ENCODE measurements at regions not wholly inside any gene's neighbourhood (a gene's known extent, or its start where the extent isn't known, plus 50 kb on each side); places are given as distances from the start of the nearest gene placed in this dataset.

- TF ChIP-seq, protein P1, sequence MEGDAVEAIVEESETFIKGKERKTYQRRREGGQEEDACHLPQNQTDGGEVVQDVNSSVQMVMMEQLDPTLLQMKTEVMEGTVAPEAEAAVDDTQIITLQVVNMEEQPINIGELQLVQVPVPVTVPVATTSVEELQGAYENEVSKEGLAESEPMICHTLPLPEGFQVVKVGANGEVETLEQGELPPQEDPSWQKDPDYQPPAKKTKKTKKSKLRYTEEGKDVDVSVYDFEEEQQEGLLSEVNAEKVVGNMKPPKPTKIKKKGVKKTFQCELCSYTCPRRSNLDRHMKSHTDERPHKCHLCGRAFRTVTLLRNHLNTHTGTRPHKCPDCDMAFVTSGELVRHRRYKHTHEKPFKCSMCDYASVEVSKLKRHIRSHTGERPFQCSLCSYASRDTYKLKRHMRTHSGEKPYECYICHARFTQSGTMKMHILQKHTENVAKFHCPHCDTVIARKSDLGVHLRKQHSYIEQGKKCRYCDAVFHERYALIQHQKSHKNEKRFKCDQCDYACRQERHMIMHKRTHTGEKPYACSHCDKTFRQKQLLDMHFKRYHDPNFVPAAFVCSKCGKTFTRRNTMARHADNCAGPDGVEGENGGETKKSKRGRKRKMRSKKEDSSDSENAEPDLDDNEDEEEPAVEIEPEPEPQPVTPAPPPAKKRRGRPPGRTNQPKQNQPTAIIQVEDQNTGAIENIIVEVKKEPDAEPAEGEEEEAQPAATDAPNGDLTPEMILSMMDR (IDR thresholded peaks at IDR 0.05) = no peak
- no peak for TF ChIP-seq EZH2phosphoT487 (IDR thresholded peaks at IDR 0.05; ENCODE audit: borderline replicate concordance, low read depth)
- TF ChIP-seq, protein P2, sequence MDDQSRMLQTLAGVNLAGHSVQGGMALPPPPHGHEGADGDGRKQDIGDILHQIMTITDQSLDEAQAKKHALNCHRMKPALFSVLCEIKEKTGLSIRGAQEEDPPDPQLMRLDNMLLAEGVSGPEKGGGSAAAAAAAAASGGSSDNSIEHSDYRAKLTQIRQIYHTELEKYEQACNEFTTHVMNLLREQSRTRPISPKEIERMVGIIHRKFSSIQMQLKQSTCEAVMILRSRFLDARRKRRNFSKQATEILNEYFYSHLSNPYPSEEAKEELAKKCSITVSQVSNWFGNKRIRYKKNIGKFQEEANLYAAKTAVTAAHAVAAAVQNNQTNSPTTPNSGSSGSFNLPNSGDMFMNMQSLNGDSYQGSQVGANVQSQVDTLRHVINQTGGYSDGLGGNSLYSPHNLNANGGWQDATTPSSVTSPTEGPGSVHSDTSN (IDR thresholded peaks at IDR 0.05) = no peak
- TF ChIP-seq RAD21 (IDR thresholded peaks at IDR 0.05; ENCODE audit: low read length) = no peak
- no peak for TF ChIP-seq EP300 (IDR thresholded peaks at IDR 0.05; ENCODE audit: borderline replicate concordance in 1 of 2, low read depth in 1 of 2, low read length in 1 of 2)
- no peak for TF ChIP-seq FOXM1 (IDR thresholded peaks at IDR 0.05; ENCODE audit: low read depth)
- no peak for TF ChIP-seq NFIC (IDR thresholded peaks at IDR 0.05; ENCODE audit: borderline replicate concordance)
- TF ChIP-seq JUND (IDR thresholded peaks at IDR 0.05) = no peak
These were observed 107.3 kb upstream of the ANKRD55 start (continued) for GRCh38 chr5:56340196-56340980.

DNA sequence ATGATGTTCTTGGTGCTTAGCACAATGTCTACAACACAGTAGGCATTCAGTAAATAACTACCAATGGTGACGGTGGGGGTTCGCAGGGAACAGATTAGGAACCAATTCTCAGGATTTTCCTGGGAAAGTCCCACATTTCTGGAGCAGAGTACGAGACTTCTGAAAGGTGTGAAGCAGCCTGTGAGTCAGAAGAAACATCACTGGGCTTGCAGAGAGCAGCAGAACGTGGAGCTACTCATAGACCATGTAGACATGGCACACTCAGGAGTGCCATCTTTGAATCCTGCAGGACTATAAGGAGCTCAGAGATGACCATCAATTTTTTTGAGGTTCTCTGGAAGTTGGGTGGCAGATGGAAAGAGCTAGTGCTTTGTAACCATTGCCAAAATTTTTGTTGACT lies 106.6 kb upstream of the ANKRD55 start:
- Histone ChIP-seq H3K4me1 (ENCODE audit: control insufficient read depth in 1 of 2, insufficient read depth in 2 of 2, low read depth in 1 of 2, low read length in 1 of 2) (no peaks in the 10 kb centered on the region; a peak in 1 of 4 replicates), H3K4me3 (ENCODE audit: low read depth in 2 of 2, low read length in 1 of 2) (no peak overlapping the region), H3K27ac (ENCODE audit: low read depth in 2 of 2, low read length in 1 of 2) (no peak overlapping the region), H3K4me2 (no peak overlapping the region), H3K27me3 (ENCODE audit: insufficient read depth) (no peaks in the 10 kb centered on the region), H3K79me2 (ENCODE audit: insufficient read depth) (no peaks in the 10 kb centered on the region), H2AFZ (ENCODE audit: low read depth) (no peak overlapping the region), H3K9me2 (no peaks in the 10 kb centered on the region), H3K9ac (no peak overlapping the region), H3K9me3 (no peaks in the 10 kb centered on the region), H3F3A (replicated peaks; ENCODE audit: insufficient read depth) (no peaks in the 10 kb centered on the region), H4K20me1 (ENCODE audit: insufficient read depth) (no peaks in the 10 kb centered on the region), H3K36me3 (replicated peaks in 1 of 2; ENCODE audit: control insufficient read depth in 1 of 2, insufficient read depth in 2 of 2, low read length in 1 of 2) (no peaks in the 10 kb centered on the region)
- WGBS (ENCODE audit: low lambda C conversion rate) = 48% methylated on average over 4 of the region's 4 CpGs
- no peak for DNase-seq
- no peak for TF ChIP-seq YY1 (IDR thresholded peaks at IDR 0.05; ENCODE audit: low read depth)
- no peak for TF ChIP-seq RXRA (IDR thresholded peaks at IDR 0.05; ENCODE audit: borderline replicate concordance, low read depth)
- TF ChIP-seq FOSL2 (IDR thresholded peaks at IDR 0.05; ENCODE audit: borderline replicate concordance, low read depth) = no peak
- TF ChIP-seq, protein P1 (IDR thresholded peaks at IDR 0.05) = no peak
- no peak for TF ChIP-seq SIN3A (IDR thresholded peaks at IDR 0.05; ENCODE audit: borderline replicate concordance, low read depth, low read length)
- TF ChIP-seq, protein P3, sequence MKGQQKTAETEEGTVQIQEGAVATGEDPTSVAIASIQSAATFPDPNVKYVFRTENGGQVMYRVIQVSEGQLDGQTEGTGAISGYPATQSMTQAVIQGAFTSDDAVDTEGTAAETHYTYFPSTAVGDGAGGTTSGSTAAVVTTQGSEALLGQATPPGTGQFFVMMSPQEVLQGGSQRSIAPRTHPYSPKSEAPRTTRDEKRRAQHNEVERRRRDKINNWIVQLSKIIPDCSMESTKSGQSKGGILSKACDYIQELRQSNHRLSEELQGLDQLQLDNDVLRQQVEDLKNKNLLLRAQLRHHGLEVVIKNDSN (IDR thresholded peaks at IDR 0.05; ENCODE audit: borderline replicate concordance, low read depth) = no peak
- TF ChIP-seq RFX5 (IDR thresholded peaks at IDR 0.05; ENCODE audit: low read length) = no peak
- TF ChIP-seq NRF1 (IDR thresholded peaks at IDR 0.05; ENCODE audit: low read depth, low read length) = no peak
- TF ChIP-seq TAF1 (IDR thresholded peaks at IDR 0.05; ENCODE audit: borderline replicate concordance, low read depth, low read length) = no peak
- TF ChIP-seq TCF12 (IDR thresholded peaks at IDR 0.05) = no peak
- TF ChIP-seq, protein P4, sequence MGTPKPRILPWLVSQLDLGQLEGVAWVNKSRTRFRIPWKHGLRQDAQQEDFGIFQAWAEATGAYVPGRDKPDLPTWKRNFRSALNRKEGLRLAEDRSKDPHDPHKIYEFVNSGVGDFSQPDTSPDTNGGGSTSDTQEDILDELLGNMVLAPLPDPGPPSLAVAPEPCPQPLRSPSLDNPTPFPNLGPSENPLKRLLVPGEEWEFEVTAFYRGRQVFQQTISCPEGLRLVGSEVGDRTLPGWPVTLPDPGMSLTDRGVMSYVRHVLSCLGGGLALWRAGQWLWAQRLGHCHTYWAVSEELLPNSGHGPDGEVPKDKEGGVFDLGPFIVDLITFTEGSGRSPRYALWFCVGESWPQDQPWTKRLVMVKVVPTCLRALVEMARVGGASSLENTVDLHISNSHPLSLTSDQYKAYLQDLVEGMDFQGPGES (IDR thresholded peaks at IDR 0.05; ENCODE audit: low read depth, low read length) = no peak
- TF ChIP-seq USF2 (IDR thresholded peaks at IDR 0.05; ENCODE audit: borderline replicate concordance, low read depth, low read length) = no peak
- CTCF ChIA-PET = no interaction called here
- POLR2A ChIA-PET = interaction anchor here (0.5 kb wide), 1 partner anchor 27 kb away, joined by 4 read pairs; no protein-coding TSS in a partner anchor
